Esophagus muscularis mucosa (tissue), 4 donors: ENCODE measurements at regions not wholly inside any gene's neighbourhood (a gene's known extent, or its start where the extent isn't known, plus 50 kb on each side); places are given as distances from the start of the nearest gene placed in this dataset.

ENCODE experiments used
- DNase-seq: peaks from one replicate; pipeline ENCODE4 v3.0.0-alpha.2; 2017; ENCODE audit errors: extremely low spot score
- H3K27ac ChIP-seq, 4 donors: fragments of 200-600 bp; sonication (generic); replicated peaks in 1 of 4; 1 replicate in 3 of 4; 2 replicates in 1 of 4; pipeline ENCODE4 v1.5.1; 2016 to 2019; ENCODE audit warnings: mild to moderate bottlenecking in 1 of 4
- H3K27me3 ChIP-seq, 4 donors: fragments of 200-600 bp; sonication (generic); one replicate each; pipeline versions ENCODE4 v1.5.1 to v1.6.0; 2016 to 2019
- H3K36me3 ChIP-seq, 4 donors: fragments of 200-600 bp; sonication (generic); one replicate each; pipeline ENCODE4 v1.5.1; 2016 to 2019
- H3K4me1 ChIP-seq, 4 donors: fragments of 200-600 bp; sonication (generic); one replicate each; pipeline ENCODE4 v1.5.1; 2016 to 2019
- H3K4me3 ChIP-seq, 4 donors: fragments of 200-600 bp; sonication (generic); 1 replicate in 2 of 4; 2 replicates in 2 of 4; pipeline ENCODE4 v1.5.1; 2016 to 2019; ENCODE audit warnings: mild to moderate bottlenecking in 4 of 4, moderate library complexity in 1 of 4
- H3K9me3 ChIP-seq, 4 donors: fragments of 200-600 bp; sonication (generic); 1 replicate in 3 of 4; 2 replicates in 1 of 4; pipeline ENCODE4 v1.5.1; 2016 to 2019
- CTCF ChIP-seq, 3 experiments: fragments of 200-600 bp in 2 of 3; fragments of 450-650 bp in 1 of 3; sonication (generic) in 2 of 3; IDR thresholded peaks; one replicate each; pipeline ENCODE4 v1.5.1; 2017 to 2019; ENCODE audit warnings: antibody characterized with exemption in 3 of 3, mild to moderate bottlenecking in 2 of 3, moderate library complexity in 1 of 3
- EP300 ChIP-seq: sonication (generic); formaldehyde crosslinking; IDR thresholded peaks from one replicate; pipeline ENCODE4 v1.6.1; 2017; ENCODE audit warnings: antibody characterized with exemption
- POLR2A ChIP-seq: fragments of 450-650 bp; IDR thresholded peaks from one replicate; pipeline ENCODE4 v1.6.1; 2017; ENCODE audit warnings: antibody characterized with exemption, moderate library complexity, mild to moderate bottlenecking, low read depth
- POLR2AphosphoS5 ChIP-seq, 2 donors: sonication (generic); formaldehyde crosslinking; IDR thresholded peaks; one replicate each; pipeline ENCODE4 v1.6.1; 2017; ENCODE audit warnings: antibody characterized with exemption in 2 of 2
- WGBS: methylation state at CpG from one replicate; pipeline ENCODE4 v1.1.5; 2018; 5-methylcytosine and 5-hydroxymethylcytosine counted together
- intact Hi-C: fragments of 100-400 bp; cut with DNase I; formaldehyde crosslinking; loops from one replicate; pipeline ENCODE4 v1.15.1; 2023

GRCh38 chr16:51017969-51018368, 133.1 kb downstream of the SALL1 start:
- Histone ChIP-seq H3K4me3 (no peak overlapping the region), H3K36me3 (no peaks in the 10 kb centered on the region), H3K27me3 (peaks cover 0 to 8% (median 0%) of the 10 kb centered on the region in 4 donors), H3K27ac (no peak overlapping the region), H3K4me1 (no peaks in the 10 kb centered on the region), H3K9me3 (no peaks in the 10 kb centered on the region)
- no peak for DNase-seq
- intact Hi-C loops = no loop called here
- WGBS = 75% methylated on average over 1 of the region's 1 CpG
- no peak for TF ChIP-seq POLR2AphosphoS5 (IDR thresholded peaks at IDR 0.05)
- no peak for TF ChIP-seq POLR2A
- no peak for TF ChIP-seq EP300
- no peak for TF ChIP-seq CTCF (IDR thresholded peaks at IDR 0.05)

GRCh38 chr16:51012396-51012795, 138.7 kb downstream of the SALL1 start:
- no peaks in the 10 kb centered on the region for H3K4me1 ChIP-seq
- no peak for TF ChIP-seq CTCF (IDR thresholded peaks at IDR 0.05)
- no peak for TF ChIP-seq EP300
- TF ChIP-seq POLR2AphosphoS5 (IDR thresholded peaks at IDR 0.05) = no peak
- TF ChIP-seq POLR2A = no peak
- H3K36me3 ChIP-seq = no peaks in the 10 kb centered on the region
- H3K27ac ChIP-seq = no peak overlapping the region
- WGBS = 34% methylated on average over 4 of the region's 4 CpGs
- intact Hi-C loops = no loop called here
- H3K9me3 ChIP-seq = peaks cover 0 to 21% (median 9%) of the 10 kb centered on the region in 4 donors
- H3K27me3 ChIP-seq = peaks cover 0 to 8% (median 0%) of the 10 kb centered on the region in 4 donors
- no peak for DNase-seq
- no peak overlapping the region for H3K4me3 ChIP-seq

DNA sequence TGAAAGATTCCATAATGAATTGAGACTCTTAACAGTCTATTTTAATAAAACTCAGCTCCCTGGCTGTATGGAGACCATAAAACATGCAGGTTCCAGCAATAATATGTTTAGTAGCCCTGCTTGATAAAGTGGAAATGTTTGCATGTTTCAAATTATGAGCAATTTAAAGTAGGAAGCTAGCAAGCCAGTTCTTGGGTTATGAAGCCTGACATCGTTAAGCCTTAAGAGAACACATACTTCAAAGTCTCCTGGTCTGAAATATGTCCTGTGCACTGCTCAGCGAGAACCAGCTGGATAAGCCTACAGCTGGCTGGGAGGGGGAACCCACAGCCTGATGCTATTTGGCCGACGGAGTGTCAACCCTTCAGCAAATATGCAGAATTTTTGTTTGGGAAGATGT, 140.3 kb downstream of the SALL1 start:
- peaks cover 0 to 24% (median 9%) of the 10 kb centered on the region in 4 donors for H3K9me3 ChIP-seq
- 49% methylated on average over 4 of the region's 4 CpGs for WGBS
- TF ChIP-seq EP300 (no peak), POLR2AphosphoS5 (IDR thresholded peaks at IDR 0.05) (no peak), CTCF (IDR thresholded peaks at IDR 0.05) (no peak), POLR2A (no peak)

GRCh38 chr16:51009813-51010212, 141.3 kb downstream of the SALL1 start:
- intact Hi-C loops = no loop called here
- H3K4me1 ChIP-seq = no peaks in the 10 kb centered on the region
- TF ChIP-seq POLR2A (no peak), CTCF (IDR thresholded peaks at IDR 0.05) (no peak), EP300 (no peak), POLR2AphosphoS5 (IDR thresholded peaks at IDR 0.05) (no peak)
- DNase-seq = no peak
- H3K4me3 ChIP-seq = no peak overlapping the region
- H3K36me3 ChIP-seq = no peaks in the 10 kb centered on the region
- peaks cover 0 to 24% (median 9%) of the 10 kb centered on the region in 4 donors for H3K9me3 ChIP-seq
- no peak overlapping the region for H3K27ac ChIP-seq
- no peaks in the 10 kb centered on the region for H3K27me3 ChIP-seq

More for the DNA sequence above, 140.3 kb downstream of the SALL1 start:
- Histone ChIP-seq H3K36me3 (no peaks in the 10 kb centered on the region), H3K27ac (no peak overlapping the region), H3K4me3 (no peak overlapping the region), H3K4me1 (no peaks in the 10 kb centered on the region), H3K27me3 (peaks cover 0 to 5% (median 0%) of the 10 kb centered on the region in 4 donors)
- DNase-seq = no peak
- intact Hi-C loops = no loop called here

GRCh38 chr16:51009359-51009758, 141.7 kb downstream of the SALL1 start:
- DNase-seq = no peak
- Histone ChIP-seq H3K9me3 (peaks cover 0 to 24% (median 9%) of the 10 kb centered on the region in 4 donors), H3K4me1 (no peaks in the 10 kb centered on the region), H3K27ac (no peak overlapping the region), H3K27me3 (no peaks in the 10 kb centered on the region), H3K36me3 (no peaks in the 10 kb centered on the region), H3K4me3 (no peak overlapping the region)
- no peak for TF ChIP-seq POLR2A
- TF ChIP-seq CTCF (IDR thresholded peaks at IDR 0.05) = no peak
- no peak for TF ChIP-seq EP300
- TF ChIP-seq POLR2AphosphoS5 (IDR thresholded peaks at IDR 0.05) = no peak
- intact Hi-C loops = no loop called here
- WGBS = 92% methylated on average over 3 of the region's 3 CpGs
